ENCODE measurements at regions not wholly inside any gene's neighbourhood (a gene's known extent, or its start where the extent isn't known, plus 50 kb on each side); places are given as distances from the start of the nearest gene placed in this dataset.

- Histone ChIP-seq H4K20me1 (ENCODE audit: control insufficient read depth, insufficient read depth) (no peaks in the 10 kb centered on the region), H3K4me1 (ENCODE audit: control insufficient read depth, insufficient read depth, low read length) (no peaks in the 10 kb centered on the region), H3K27ac (ENCODE audit: control insufficient read depth, insufficient read depth) (no peak overlapping the region), H3K27me3 (replicated peaks in 1 of 2; ENCODE audit: control insufficient read depth in 2 of 2, insufficient read depth in 2 of 2, low read length in 1 of 2) (no peaks in the 10 kb centered on the region; a peak in 1 of 4 replicates), H3K4me2 (ENCODE audit: control insufficient read depth, insufficient read depth) (no peak overlapping the region), H3K36me3 (ENCODE audit: control insufficient read depth in 2 of 2, insufficient read depth in 2 of 2, low read length in 1 of 2) (no peaks in the 10 kb centered on the region), H3K79me2 (ENCODE audit: control insufficient read depth, insufficient read depth, low read length) (no peaks in the 10 kb centered on the region), H3K9ac (ENCODE audit: control insufficient read depth, insufficient read depth, low read length) (no peak overlapping the region), H2AFZ (ENCODE audit: control insufficient read depth, low read depth, low read length) (no peak overlapping the region), H3K4me3 (no peak overlapping the region), H3K9me3 (replicated peaks; ENCODE audit: control insufficient read depth, insufficient read depth, low read length) (no peaks in the 10 kb centered on the region)
- DNase-seq (ENCODE audit: low read depth, low spot score): no peak
- ChIA-PET SMC1A (ENCODE audit: uncharacterized antibody, unreplicated experiment) (interaction anchor here (1.2 to 4.0 kb wide), 3 partner anchors 11 to 35 kb away, joined by 5 to 18 read pairs (median 6); no protein-coding TSS in a partner anchor), POLR2A (no interaction called here), RAD21 (ENCODE audit: unreplicated experiment) (interaction anchor here (0.6 to 0.9 kb wide), 2 partner anchors 10 to 11 kb away, joined by 3 read pairs; no protein-coding TSS in a partner anchor), CTCF (interaction anchor here (1.1 kb wide), 2 partner anchors 11 kb away, joined by 3 to 5 read pairs; no protein-coding TSS in a partner anchor)
- no TSS peak for BruUV-seq (replicated peaks)
- intact Hi-C loops (cut with micrococcal nuclease; ENCODE audit: unreplicated experiment): no loop called here
- FAIRE-seq: no peak
- in situ Hi-C loops (cut with MboI): no loop called here
- no peak for ATAC-seq
- WGBS (ENCODE audit: insufficient coverage, insufficient replicate concordance, low lambda C conversion rate, missing lambda C conversion rate): 3% methylated on average over 1 of the region's 1 CpG
- TF ChIP-seq FOS (IDR thresholded peaks at IDR 0.05; ENCODE audit: borderline replicate concordance, extremely low read depth, insufficient read length): no peak
- TF ChIP-seq NFIC (IDR thresholded peaks at IDR 0.05; ENCODE audit: low read depth, low read length): no peak
- TF ChIP-seq EED (IDR thresholded peaks at IDR 0.05; ENCODE audit: low read depth): no peak
- TF ChIP-seq NR2F1 (conservative IDR thresholded peaks at IDR 0.05): no peak
- TF ChIP-seq NR2C1 (IDR thresholded peaks at IDR 0.05): no peak
- TF ChIP-seq TBL1XR1 (IDR thresholded peaks at IDR 0.05; ENCODE audit: low read depth, low read length): no peak
These were observed 148.0 kb upstream of the FN1 start for GRCh38 chr2:215583881-215584280.

GRCh38 chr2:215579809-215580208 lies 143.9 kb upstream of the FN1 start:
- 12% methylated on average over 3 of the region's 3 CpGs for WGBS (ENCODE audit: insufficient coverage, insufficient replicate concordance, low lambda C conversion rate, missing lambda C conversion rate)
- TF ChIP-seq KLF5 (IDR thresholded peaks at IDR 0.05; ENCODE audit: partially characterized antibody): no peak
- TF ChIP-seq E2F8 (IDR thresholded peaks at IDR 0.05; ENCODE audit: low read depth, partially characterized antibody): no peak
- no peak for TF ChIP-seq RUNX3 (IDR thresholded peaks at IDR 0.05; ENCODE audit: low read length)
- TF ChIP-seq NR2F1 (conservative IDR thresholded peaks at IDR 0.05): no peak
- TF ChIP-seq HCFC1 (IDR thresholded peaks at IDR 0.05; ENCODE audit: low read length): no peak
- TF ChIP-seq RAD21 (IDR thresholded peaks at IDR 0.05; ENCODE audit: insufficient read depth, low read depth, low read length): no peak
- no peak for TF ChIP-seq HDAC6 (IDR thresholded peaks at IDR 0.05; ENCODE audit: unreplicated experiment)
- TF ChIP-seq JUND (IDR thresholded peaks at IDR 0.05; ENCODE audit: low read depth, low read length): no peak
- no peak for TF ChIP-seq JUNB (IDR thresholded peaks at IDR 0.05)

More at GRCh38 chr2:215579809-215580208, 143.9 kb upstream of the FN1 start:
- no peak overlapping the region for H3K9ac ChIP-seq (ENCODE audit: control insufficient read depth, insufficient read depth, low read length)
- in situ Hi-C loops (cut with MboI) (no loop called here), intact Hi-C loops (cut with micrococcal nuclease; ENCODE audit: unreplicated experiment) (no loop called here)
- no peaks in the 10 kb centered on the region; a peak in 1 of 4 replicates for H3K27me3 ChIP-seq (replicated peaks in 1 of 2; ENCODE audit: control insufficient read depth in 2 of 2, insufficient read depth in 2 of 2, low read length in 1 of 2)
- no peak overlapping the region for H3K4me3 ChIP-seq
- SMC1A ChIA-PET (ENCODE audit: uncharacterized antibody, unreplicated experiment): interaction anchor here (1.3 to 2.8 kb wide), 4 partner anchors 7 to 22 kb away, joined by 5 to 14 read pairs (median 7); no protein-coding TSS in a partner anchor
- H3K27ac ChIP-seq (ENCODE audit: control insufficient read depth, insufficient read depth): no peak overlapping the region
- no peaks in the 10 kb centered on the region for H3K79me2 ChIP-seq (ENCODE audit: control insufficient read depth, insufficient read depth, low read length)
- POLR2A ChIA-PET: interaction anchor here (1.1 kb wide), 1 partner anchor 44 kb away, joined by 3 read pairs; no protein-coding TSS in a partner anchor
- no TSS peak for BruUV-seq (replicated peaks)
- RAD21 ChIA-PET (ENCODE audit: unreplicated experiment): interaction anchor here (1.9 kb wide), 1 partner anchor 12 kb away, joined by 5 read pairs; no protein-coding TSS in a partner anchor
- FAIRE-seq: no peak
- H3K4me2 ChIP-seq (ENCODE audit: control insufficient read depth, insufficient read depth): no peak overlapping the region
- H3K9me3 ChIP-seq (replicated peaks; ENCODE audit: control insufficient read depth, insufficient read depth, low read length): no peaks in the 10 kb centered on the region
- no peak overlapping the region for H2AFZ ChIP-seq (ENCODE audit: control insufficient read depth, low read depth, low read length)
- no peaks in the 10 kb centered on the region for H4K20me1 ChIP-seq (ENCODE audit: control insufficient read depth, insufficient read depth)
- ATAC-seq: no peak
- DNase-seq (ENCODE audit: low read depth, low spot score): no peak
- CTCF ChIA-PET: no interaction called here
- H3K36me3 ChIP-seq (ENCODE audit: control insufficient read depth in 2 of 2, insufficient read depth in 2 of 2, low read length in 1 of 2): no peaks in the 10 kb centered on the region
- H3K4me1 ChIP-seq (ENCODE audit: control insufficient read depth, insufficient read depth, low read length): no peaks in the 10 kb centered on the region
